Activated naive CD8-positive, alpha-beta T cell treated with anti-CD3 and anti-CD28 coated beads for 36 hours (primary cell): ENCODE measurements at regions not wholly inside any gene's neighbourhood (a gene's known extent, or its start where the extent isn't known, plus 50 kb on each side); places are given as distances from the start of the nearest gene placed in this dataset.
"Not testable (repeated sequence)": the region's sequence is repeated elsewhere in the genome, so short reads cannot be mapped to it uniquely, and the experiment has no call there.

Experiments used
- DNase-seq: peaks from one replicate; pipeline ENCODE4 v3.0.0; 2021
- H3K27ac Mint-ChIP-seq: one replicate; pipeline ENCODE4 v1.8.0; 2022; ENCODE audit warnings: mild to moderate bottlenecking, moderate library complexity, mixed read lengths
- H3K27me3 Mint-ChIP-seq: one replicate; pipeline ENCODE4 v1.8.0; 2022; ENCODE audit warnings: mild to moderate bottlenecking, mixed read lengths
- H3K36me3 Mint-ChIP-seq: one replicate; pipeline ENCODE4 v1.8.0; 2021; ENCODE audit warnings: mild to moderate bottlenecking, mixed read lengths
- H3K4me1 Mint-ChIP-seq: one replicate; pipeline ENCODE4 v1.8.0; 2021; ENCODE audit warnings: mixed read lengths
- H3K4me3 Mint-ChIP-seq: one replicate; pipeline ENCODE4 v1.8.0; 2022; ENCODE audit warnings: mild to moderate bottlenecking, moderate library complexity, mixed read lengths
- H3K9me3 Mint-ChIP-seq: one replicate; pipeline ENCODE4 v1.8.0; 2022; ENCODE audit warnings: mixed read lengths

DNA sequence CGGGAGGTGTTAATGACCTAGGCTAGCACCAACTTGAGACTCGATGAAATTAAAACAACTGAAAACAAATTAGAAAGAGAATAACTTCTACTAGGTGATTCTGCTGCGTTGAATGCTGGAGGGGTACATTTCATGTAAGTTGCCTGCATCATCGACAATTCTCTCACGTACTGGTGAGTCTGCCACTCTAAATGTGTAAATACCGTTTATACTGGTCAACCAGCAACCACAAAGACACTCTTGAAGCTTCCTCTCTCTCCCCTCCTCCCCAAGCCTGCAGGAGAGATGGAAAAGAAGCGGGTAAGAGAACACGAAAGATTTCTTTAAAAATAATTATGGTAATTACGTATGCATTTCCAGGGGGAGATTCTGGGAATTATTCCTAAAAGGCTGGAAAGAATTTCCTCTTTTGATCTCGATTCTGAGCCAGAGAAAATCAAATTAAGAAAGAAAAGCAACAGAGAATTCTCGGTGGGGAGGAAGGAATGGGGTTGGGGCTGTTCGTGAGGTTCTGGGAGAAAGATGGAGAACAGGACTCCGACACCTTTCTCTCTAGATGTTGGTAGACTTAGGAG lies 68.6 kb upstream of the MRTFB start:
- Mint-ChIP-seq H3K9me3 (no peaks in the 10 kb centered on the region), H3K4me1 (peaks cover 8% of the 10 kb centered on the region), H3K27me3 (peaks cover 39% of the 10 kb centered on the region), H3K4me3 (no peak overlapping the region), H3K27ac (no peak overlapping the region), H3K36me3 (no peaks in the 10 kb centered on the region)
- no peak for DNase-seq

DNA sequence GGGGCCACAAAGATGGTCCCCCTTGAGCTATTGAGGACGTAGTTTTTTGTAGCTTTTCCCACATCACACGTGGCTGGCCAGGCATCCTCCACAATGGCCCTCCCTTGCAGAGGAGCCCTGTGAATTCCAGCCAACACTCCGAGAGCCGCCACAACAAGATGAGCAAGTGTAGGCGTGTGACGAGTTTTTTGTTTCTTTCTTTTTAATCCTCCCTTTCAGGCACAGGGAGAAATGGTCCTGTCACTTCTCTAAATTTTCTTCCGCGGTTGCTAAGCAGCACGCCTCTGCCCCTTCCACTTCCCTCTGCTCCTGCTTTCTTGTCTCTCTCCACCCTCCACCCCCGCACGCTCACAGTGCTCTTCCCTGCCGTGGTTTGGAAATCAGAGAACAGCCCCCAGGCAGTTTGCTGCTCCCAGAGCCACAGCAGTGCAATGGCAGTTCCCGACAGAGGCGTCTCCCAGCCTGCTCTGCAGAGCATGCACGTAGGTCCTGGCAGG lies 68.0 kb upstream of the MRTFB start:
- H3K36me3 Mint-ChIP-seq, result no peaks in the 10 kb centered on the region
- no peak overlapping the region for H3K27ac Mint-ChIP-seq
- H3K4me3 Mint-ChIP-seq, result no peak overlapping the region
- no peak for DNase-seq
- peaks cover 8% of the 10 kb centered on the region for H3K4me1 Mint-ChIP-seq
- no peaks in the 10 kb centered on the region for H3K9me3 Mint-ChIP-seq
- H3K27me3 Mint-ChIP-seq, result peaks cover 39% of the 10 kb centered on the region

DNA sequence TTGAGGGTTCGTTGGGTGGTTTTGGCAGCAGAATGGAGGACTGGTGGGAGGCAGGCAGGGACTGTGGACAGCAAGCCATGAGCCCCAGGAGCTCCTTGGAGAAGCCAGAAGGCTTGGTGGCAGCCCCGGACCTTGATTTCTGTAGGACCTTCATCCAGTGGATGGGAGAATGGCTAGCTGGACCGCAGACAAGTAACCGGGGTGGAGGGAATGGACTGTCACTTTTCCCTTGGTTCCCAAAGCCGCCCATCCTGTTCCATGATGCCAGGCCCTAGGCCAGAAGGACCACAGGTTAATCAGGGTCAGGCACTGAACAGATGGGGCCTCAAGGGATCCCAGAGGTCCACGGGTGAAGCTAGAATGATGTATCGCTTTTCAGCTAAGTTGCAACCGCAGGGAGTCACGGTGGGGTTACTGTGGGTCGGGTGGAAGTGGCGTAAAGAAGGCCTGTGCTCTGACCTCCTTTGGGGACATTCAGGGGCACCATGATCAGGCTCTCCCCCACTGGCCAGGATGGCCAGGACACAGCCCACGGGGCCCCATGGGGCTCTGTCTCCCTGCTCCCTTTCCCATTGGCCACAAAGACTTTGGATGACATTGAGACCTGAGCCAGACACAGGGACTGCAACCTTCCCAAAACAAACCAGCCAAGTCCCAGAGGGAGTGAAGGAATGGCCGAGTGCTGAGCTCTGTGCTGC lies 66.9 kb upstream of the MRTFB start:
- no peak for DNase-seq
- Mint-ChIP-seq H3K36me3 (no peaks in the 10 kb centered on the region), H3K9me3 (no peaks in the 10 kb centered on the region), H3K27me3 (peaks cover 40% of the 10 kb centered on the region), H3K27ac (no peak overlapping the region), H3K4me3 (no peak overlapping the region), H3K4me1 (peaks cover 8% of the 10 kb centered on the region)

DNA sequence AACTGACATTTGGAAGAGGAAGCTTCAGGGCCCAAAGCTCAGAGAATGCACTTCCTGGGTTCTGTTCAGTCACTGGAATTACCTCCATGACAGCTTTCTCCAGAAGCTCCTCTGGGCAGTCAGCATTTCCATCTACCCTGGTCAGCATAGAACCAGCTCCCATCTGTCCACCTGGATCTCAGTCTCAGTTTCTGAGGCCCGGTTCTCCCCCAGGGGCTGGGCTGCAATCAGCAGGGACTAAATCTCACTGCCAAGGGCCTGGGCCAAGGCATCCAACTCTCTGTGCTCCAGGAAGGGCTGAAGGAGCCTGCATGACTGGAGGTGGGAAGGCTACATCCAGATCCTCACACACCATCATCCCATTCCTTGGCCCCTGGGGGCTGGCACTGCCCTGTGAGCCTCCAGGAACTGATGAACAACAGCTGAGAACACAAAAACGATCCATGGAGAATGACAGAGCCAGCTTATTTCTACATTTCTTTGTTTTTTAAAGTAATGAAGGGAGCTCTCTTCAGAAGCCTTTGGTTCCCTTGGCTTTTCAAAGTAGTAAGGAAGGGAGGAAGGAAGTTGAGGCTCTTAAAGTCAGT lies 66.3 kb upstream of the MRTFB start:
- H3K27ac Mint-ChIP-seq, result no peak overlapping the region

DNA sequence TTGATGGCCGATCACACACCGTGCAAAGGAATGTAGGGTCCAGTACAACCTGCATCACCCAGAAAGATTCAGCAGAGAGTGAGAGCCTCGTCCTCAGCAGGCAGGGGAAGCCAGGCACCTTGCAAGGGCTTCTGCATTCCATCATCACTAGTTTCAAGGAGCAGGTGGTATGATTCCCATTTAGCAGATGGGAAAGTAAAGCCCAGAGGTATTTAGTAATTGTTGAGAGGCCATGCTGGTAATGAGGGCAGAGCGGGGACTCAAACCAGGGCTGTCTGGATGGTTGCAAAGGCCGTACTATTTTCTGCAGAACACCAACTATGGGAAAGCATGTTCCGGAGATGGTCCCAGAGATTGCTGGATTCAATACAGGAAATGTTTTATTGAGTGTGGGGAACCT lies 65.8 kb upstream of the MRTFB start:
- no peaks in the 10 kb centered on the region for H3K9me3 Mint-ChIP-seq
- H3K4me3 Mint-ChIP-seq, result no peak overlapping the region
- DNase-seq, result no peak
- H3K27ac Mint-ChIP-seq, result no peak overlapping the region
- peaks cover 47% of the 10 kb centered on the region for H3K27me3 Mint-ChIP-seq
- H3K4me1 Mint-ChIP-seq, result peaks cover 8% of the 10 kb centered on the region
- H3K36me3 Mint-ChIP-seq, result no peaks in the 10 kb centered on the region

More for the DNA sequence above, 66.3 kb upstream of the MRTFB start:
- Mint-ChIP-seq H3K36me3 (no peaks in the 10 kb centered on the region), H3K4me1 (peaks cover 8% of the 10 kb centered on the region), H3K4me3 (no peak overlapping the region), H3K27me3 (peaks cover 47% of the 10 kb centered on the region), H3K9me3 (no peaks in the 10 kb centered on the region)
- no peak for DNase-seq

GRCh38 chr16:14007450-14007849 lies 63.7 kb upstream of the MRTFB start:
- DNase-seq, result no peak
- Mint-ChIP-seq H3K36me3 (no peaks in the 10 kb centered on the region), H3K27ac (no peak overlapping the region), H3K27me3 (peaks cover 35% of the 10 kb centered on the region), H3K4me3 (no peak overlapping the region), H3K9me3 (no peaks in the 10 kb centered on the region), H3K4me1 (peaks cover 5% of the 10 kb centered on the region)

- peaks cover 31% of the 10 kb centered on the region for H3K27me3 Mint-ChIP-seq
- no peaks in the 10 kb centered on the region for H3K9me3 Mint-ChIP-seq
- H3K4me1 Mint-ChIP-seq, result no peaks in the 10 kb centered on the region
- no peaks in the 10 kb centered on the region for H3K36me3 Mint-ChIP-seq
- H3K4me3 Mint-ChIP-seq, result no peak overlapping the region
- peak overlapping the region; percentile 44 for H3K27ac Mint-ChIP-seq
- DNase-seq, result no peak
Observed at GRCh38 chr16:14011001-14011400, 60.1 kb upstream of the MRTFB start.

GRCh38 chr16:14011846-14012245 lies 59.3 kb upstream of the MRTFB start:
- no peak overlapping the region for H3K27ac Mint-ChIP-seq
- peaks cover 32% of the 10 kb centered on the region for H3K27me3 Mint-ChIP-seq

GRCh38 chr16:14013145-14013570 lies 58.0 kb upstream of the MRTFB start:
- H3K9me3 Mint-ChIP-seq, result no peaks in the 10 kb centered on the region
- H3K27ac Mint-ChIP-seq, result no peak overlapping the region
- peaks cover 29% of the 10 kb centered on the region for H3K27me3 Mint-ChIP-seq
- no peak for DNase-seq
- no peaks in the 10 kb centered on the region for H3K4me1 Mint-ChIP-seq
- no peak overlapping the region for H3K4me3 Mint-ChIP-seq
- no peaks in the 10 kb centered on the region for H3K36me3 Mint-ChIP-seq

More at GRCh38 chr16:14011846-14012245, 59.3 kb upstream of the MRTFB start:
- H3K9me3 Mint-ChIP-seq, result no peaks in the 10 kb centered on the region
- DNase-seq, result no peak
- H3K36me3 Mint-ChIP-seq, result no peaks in the 10 kb centered on the region
- H3K4me3 Mint-ChIP-seq, result no peak overlapping the region
- no peaks in the 10 kb centered on the region for H3K4me1 Mint-ChIP-seq

- Mint-ChIP-seq H3K4me3 (no peak overlapping the region), H3K27ac (no peak overlapping the region), H3K27me3 (peaks cover 29% of the 10 kb centered on the region), H3K36me3 (no peaks in the 10 kb centered on the region), H3K9me3 (no peaks in the 10 kb centered on the region), H3K4me1 (no peaks in the 10 kb centered on the region)
- no peak for DNase-seq
Observed at GRCh38 chr16:14013571-14014283, 57.4 kb upstream of the MRTFB start.

- Mint-ChIP-seq H3K4me3 (no peak overlapping the region), H3K4me1 (no peaks in the 10 kb centered on the region), H3K27ac (no peak overlapping the region), H3K27me3 (peaks cover 27% of the 10 kb centered on the region), H3K9me3 (no peaks in the 10 kb centered on the region), H3K36me3 (no peaks in the 10 kb centered on the region)
- no peak for DNase-seq
Observed at GRCh38 chr16:14014284-14014625, 56.9 kb upstream of the MRTFB start.

GRCh38 chr16:14015033-14015432 lies 56.1 kb upstream of the MRTFB start:
- Mint-ChIP-seq H3K4me3 (no peak overlapping the region), H3K9me3 (no peaks in the 10 kb centered on the region), H3K27ac (no peak overlapping the region), H3K36me3 (no peaks in the 10 kb centered on the region), H3K4me1 (no peaks in the 10 kb centered on the region), H3K27me3 (peaks cover 22% of the 10 kb centered on the region)
- DNase-seq, result no peak

DNA sequence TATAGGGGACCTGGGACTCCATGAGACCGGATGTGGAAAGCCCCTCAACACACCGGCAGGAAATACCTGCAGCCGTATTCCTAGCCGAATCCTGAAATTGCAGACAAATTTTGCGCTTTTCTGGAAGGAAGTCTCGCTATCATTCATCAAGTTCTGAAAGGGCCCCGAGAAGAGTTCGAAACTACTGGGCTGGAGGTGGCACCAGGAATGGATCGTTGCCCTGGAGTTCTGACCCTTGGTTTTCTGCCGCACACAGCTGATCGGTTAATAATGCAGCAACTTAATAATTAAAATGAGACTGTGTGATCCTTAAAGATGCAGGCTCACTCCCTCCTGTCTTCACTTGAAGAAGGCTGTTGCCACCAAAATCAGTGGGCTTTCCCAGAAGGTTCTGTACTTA lies 55.7 kb upstream of the MRTFB start:
- H3K27me3 Mint-ChIP-seq, result peaks cover 22% of the 10 kb centered on the region
- no peak overlapping the region for H3K27ac Mint-ChIP-seq
- no peak overlapping the region for H3K4me3 Mint-ChIP-seq
- H3K36me3 Mint-ChIP-seq, result no peaks in the 10 kb centered on the region
- DNase-seq, result no peak
- H3K4me1 Mint-ChIP-seq, result no peaks in the 10 kb centered on the region
- H3K9me3 Mint-ChIP-seq, result no peaks in the 10 kb centered on the region

GRCh38 chr16:14015948-14016347 lies 55.2 kb upstream of the MRTFB start:
- Mint-ChIP-seq H3K27me3 (peaks cover 22% of the 10 kb centered on the region), H3K9me3 (no peaks in the 10 kb centered on the region), H3K4me1 (no peaks in the 10 kb centered on the region), H3K27ac (no peak overlapping the region), H3K4me3 (no peak overlapping the region), H3K36me3 (no peaks in the 10 kb centered on the region)
- DNase-seq, result no peak

DNA sequence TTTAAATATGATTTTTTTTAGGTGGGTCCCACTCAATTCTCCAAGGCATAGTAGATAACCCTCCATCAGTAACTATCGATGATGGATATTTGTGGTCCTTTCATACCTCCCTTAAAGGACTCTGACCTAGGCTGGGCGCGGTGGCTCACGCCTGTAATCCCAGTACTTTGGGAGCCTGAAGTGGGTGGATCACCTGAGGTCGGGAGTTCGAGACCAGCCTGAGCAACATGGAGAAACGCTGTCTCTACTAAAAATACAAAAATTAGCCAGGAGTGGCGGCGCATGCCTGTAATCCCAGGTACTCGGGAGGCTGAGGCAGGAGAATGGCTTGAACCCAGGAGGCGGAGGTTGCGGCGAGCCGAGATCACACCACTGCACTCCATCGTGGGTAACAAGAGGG lies 54.8 kb upstream of the MRTFB start:
- not testable (repeated sequence) for H3K4me3 Mint-ChIP-seq, H3K27ac Mint-ChIP-seq, H3K36me3 Mint-ChIP-seq, DNase-seq, H3K9me3 Mint-ChIP-seq, H3K4me1 Mint-ChIP-seq
- H3K27me3 Mint-ChIP-seq, result peaks cover 22% of the 10 kb centered on the region
